Heart left ventricle (tissue), 16 donors: ENCODE measurements at regions not wholly inside any gene's neighbourhood (a gene's known extent, or its start where the extent isn't known, plus 50 kb on each side); places are given as distances from the start of the nearest gene placed in this dataset.

Experiments used
- ATAC-seq, 4 donors: fragments of 200-7000 bp; cut with Tn5 transposase; one replicate each; pipeline ENCODE4 v1.9.1; 2020 to 2022; ENCODE audit warnings: moderate library complexity in 4 of 4, mild to moderate bottlenecking in 3 of 4, moderate number of reproducible peaks in 1 of 4
- DNase-seq, 5 donors: peaks; one replicate each; pipeline ENCODE4 v3.0.0-alpha.2; 2020
- H3K27ac ChIP-seq, 12 donors: fragments of 200-600 bp; sonication (generic) in 4 of 12; one replicate each; pipeline versions ENCODE4 v1.5.0 to v1.8.0; 2016 to 2022; ENCODE audit warnings: mild to moderate bottlenecking in 2 of 12
- H3K27me3 ChIP-seq, 9 donors: fragments of 200-600 bp; sonication (generic) in 2 of 9; one replicate each; pipeline versions ENCODE4 v1.5.1 to v1.8.0; 2016 to 2022; ENCODE audit warnings: mild to moderate bottlenecking in 3 of 9
- H3K36me3 ChIP-seq, 9 donors: fragments of 200-600 bp; sonication (generic) in 2 of 9; one replicate each; pipeline versions ENCODE4 v1.5.0 to v1.8.0; 2018 to 2022; ENCODE audit warnings: mild to moderate bottlenecking in 2 of 9
- H3K4me1 ChIP-seq, 12 donors: fragments of 200-600 bp; sonication (generic) in 4 of 12; one replicate each; pipeline versions ENCODE4 v1.5.0 to v1.8.0; 2016 to 2022; ENCODE audit warnings: mild to moderate bottlenecking in 3 of 12
- H3K4me3 ChIP-seq, 12 donors: fragments of 200-600 bp; sonication (generic) in 4 of 12; one replicate each; pipeline versions ENCODE4 v1.5.0 to v1.8.0; 2017 to 2022; ENCODE audit warnings: mild to moderate bottlenecking in 9 of 12, moderate library complexity in 4 of 12
- H3K9me3 ChIP-seq, 12 donors: fragments of 200-600 bp; sonication (generic) in 4 of 12; one replicate each; pipeline versions ENCODE4 v1.5.0 to v1.8.0; 2016 to 2022; ENCODE audit warnings: mild to moderate bottlenecking in 1 of 12
- POLR2A ChIP-seq, 2 donors: fragments of 450-650 bp; IDR thresholded peaks; one replicate each; pipeline ENCODE4 v1.6.1; 2017; ENCODE audit warnings: antibody characterized with exemption in 2 of 2, mild to moderate bottlenecking in 2 of 2, moderate library complexity in 2 of 2
- WGBS, 4 donors: extraction: QIAGEN DNeasy Blood & Tissue Kit in 2 of 4; methylation state at CpG; one replicate each; pipeline versions ENCODE4 v1.1.5 to v1.1.7; 2013 to 2018; 5-methylcytosine and 5-hydroxymethylcytosine counted together
- intact Hi-C, 10 donors: fragments of 100-400 bp; cut with DNase I; formaldehyde crosslinking; loops; one replicate each; pipeline versions ENCODE4 v1.11.1 to v1.14.2; 2022
- TF ChIP-seq, protein P1 (sequence below), 12 donors: fragments of 200-600 bp; sonication (generic) in 4 of 12; IDR thresholded peaks; one replicate each; pipeline versions ENCODE4 v1.5.0 to v1.8.0; 2018 to 2022; ENCODE audit warnings: antibody characterized with exemption in 12 of 12, mild to moderate bottlenecking in 5 of 12
- donor health status: ischemic (EF 13 %, LVEDD 7.1; RV severe dilation, severe dysfunction).
- donor health status: healthy with polysubstance abuse.
- donor health status: DM: no; HTN: yes; CAD: no.
- donor health status: DM: no; HTN: no; CAD: no.
- donor health status: ischemic (EF 25% LVEDD 6.9; RV normal size, moderate dysfunction).
- donor health status: ischemic (EF 25% LVEDD 5.7; RV mildly dilated, moderate dysfunction).
- donor health status: healthy.
- donor health status: DM: yes; HTN: yes; CAD: no.
- donor health status: ischemic (EF 35%, LVEDD 5.7; RV mildly dilated, moderate dysfunction).
- donor health status: nonischemic (EF 11% LVEDD 7.7; RV severe dilation, severe dysfunction).
- donor health status: DM: yes; HTN: yes; CAD: no.
- donor health status: PGD.
- donor health status: ischemic (EF 29% LVEDD 5.4; RV normal size, mild dysfunction).
- donor health status: nonischemic (EF 23%, LVEDD 6.1; RV moderate dilation, normal function).

DNA sequence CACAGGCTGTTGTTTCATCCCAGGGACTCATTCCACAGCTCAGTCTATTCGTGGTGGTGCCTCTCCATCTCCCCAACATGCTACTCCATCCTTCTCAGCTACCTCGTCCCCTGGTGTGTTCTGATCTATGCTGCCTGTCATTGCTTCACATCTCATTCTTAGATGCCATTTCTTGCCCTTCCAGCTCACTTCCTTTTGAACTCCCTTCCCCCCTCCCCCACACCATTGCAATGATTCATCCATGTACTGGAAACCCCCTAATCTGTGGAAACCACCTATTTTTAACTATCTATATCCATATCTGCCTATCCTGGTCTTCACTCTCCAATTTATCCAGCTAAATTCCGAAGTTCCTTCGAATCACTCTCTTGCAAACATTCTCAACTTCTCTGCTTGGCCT lies 65.7 kb upstream of the PARD3B start:
- H3K36me3 ChIP-seq = no peaks in the 10 kb centered on the region
- TF ChIP-seq, protein P1, sequence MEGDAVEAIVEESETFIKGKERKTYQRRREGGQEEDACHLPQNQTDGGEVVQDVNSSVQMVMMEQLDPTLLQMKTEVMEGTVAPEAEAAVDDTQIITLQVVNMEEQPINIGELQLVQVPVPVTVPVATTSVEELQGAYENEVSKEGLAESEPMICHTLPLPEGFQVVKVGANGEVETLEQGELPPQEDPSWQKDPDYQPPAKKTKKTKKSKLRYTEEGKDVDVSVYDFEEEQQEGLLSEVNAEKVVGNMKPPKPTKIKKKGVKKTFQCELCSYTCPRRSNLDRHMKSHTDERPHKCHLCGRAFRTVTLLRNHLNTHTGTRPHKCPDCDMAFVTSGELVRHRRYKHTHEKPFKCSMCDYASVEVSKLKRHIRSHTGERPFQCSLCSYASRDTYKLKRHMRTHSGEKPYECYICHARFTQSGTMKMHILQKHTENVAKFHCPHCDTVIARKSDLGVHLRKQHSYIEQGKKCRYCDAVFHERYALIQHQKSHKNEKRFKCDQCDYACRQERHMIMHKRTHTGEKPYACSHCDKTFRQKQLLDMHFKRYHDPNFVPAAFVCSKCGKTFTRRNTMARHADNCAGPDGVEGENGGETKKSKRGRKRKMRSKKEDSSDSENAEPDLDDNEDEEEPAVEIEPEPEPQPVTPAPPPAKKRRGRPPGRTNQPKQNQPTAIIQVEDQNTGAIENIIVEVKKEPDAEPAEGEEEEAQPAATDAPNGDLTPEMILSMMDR (IDR thresholded peaks at IDR 0.05) = no peak
- no peak for TF ChIP-seq POLR2A (IDR thresholded peaks at IDR 0.05)
- no peak overlapping the region for H3K4me3 ChIP-seq
- H3K4me1 ChIP-seq = peaks cover 0 to 3% (median 0%) of the 10 kb centered on the region in 12 donors
- intact Hi-C loops = no loop called here
- no peaks in the 10 kb centered on the region for H3K27me3 ChIP-seq
- ATAC-seq = no peak
- 69 to 78% (median 74%) methylated on average over 4 of the region's 4 CpGs for WGBS, 4 donors
- no peak for DNase-seq
- H3K9me3 ChIP-seq = no peaks in the 10 kb centered on the region
- no peak overlapping the region for H3K27ac ChIP-seq

DNA sequence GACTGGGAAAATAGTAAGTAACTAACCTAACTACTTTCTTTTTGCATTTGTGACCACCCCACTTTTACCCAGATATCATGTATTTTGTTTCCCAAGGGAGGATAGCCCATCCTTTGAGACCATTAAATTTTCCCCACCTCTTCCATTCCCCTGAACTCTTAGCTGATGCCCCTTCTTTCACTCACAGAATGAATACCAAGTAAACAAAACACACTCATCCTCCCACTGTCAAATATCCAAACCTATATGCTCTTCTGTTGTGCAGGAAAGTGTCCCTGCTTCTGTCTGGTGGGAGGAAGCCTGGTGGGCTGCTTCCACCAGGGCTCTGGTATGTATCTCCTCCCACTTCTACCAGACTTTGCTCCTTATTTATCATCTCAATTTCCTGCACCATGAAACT lies 64.6 kb upstream of the PARD3B start:
- TF ChIP-seq, protein P1 (IDR thresholded peaks at IDR 0.05) = no peak
- no peak for TF ChIP-seq POLR2A (IDR thresholded peaks at IDR 0.05)
- Histone ChIP-seq H3K4me3 (no peak overlapping the region), H3K27ac (no peak overlapping the region), H3K4me1 (peaks cover 0 to 3% (median 0%) of the 10 kb centered on the region in 12 donors), H3K27me3 (no peaks in the 10 kb centered on the region), H3K9me3 (no peaks in the 10 kb centered on the region), H3K36me3 (no peaks in the 10 kb centered on the region)
- intact Hi-C loops = no loop called here
- DNase-seq (no peak), ATAC-seq (no peak)

DNA sequence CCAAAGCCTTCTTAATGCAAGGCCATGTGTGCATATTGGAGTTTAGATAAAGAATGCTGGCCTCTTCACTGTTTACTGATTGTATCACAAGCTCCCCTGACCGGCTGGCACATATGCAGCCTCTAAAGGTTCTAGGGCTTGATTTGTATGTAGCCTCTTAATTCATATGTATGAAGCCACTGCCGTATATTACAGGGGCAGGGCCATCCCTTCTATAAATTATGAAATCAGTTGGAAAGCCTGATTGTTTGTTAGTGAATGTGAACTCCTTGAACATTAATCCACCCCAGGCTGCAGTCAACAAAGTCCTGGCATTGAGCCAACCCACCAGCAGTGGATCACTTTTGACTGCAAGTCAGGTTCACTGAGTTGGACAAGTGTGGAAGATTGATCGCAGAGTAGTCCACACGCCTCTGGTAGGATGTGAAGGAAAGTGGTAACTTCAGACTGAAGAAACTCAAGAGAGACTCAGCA lies 61.6 kb upstream of the PARD3B start:
- ATAC-seq = no peak
- Histone ChIP-seq H3K9me3 (no peaks in the 10 kb centered on the region), H3K27me3 (no peaks in the 10 kb centered on the region), H3K36me3 (no peaks in the 10 kb centered on the region), H3K4me1 (peaks cover 0 to 3% (median 0%) of the 10 kb centered on the region in 12 donors), H3K4me3 (no peak overlapping the region), H3K27ac (no peak overlapping the region)
- TF ChIP-seq POLR2A (IDR thresholded peaks at IDR 0.05) = no peak
- TF ChIP-seq, protein P1 (IDR thresholded peaks at IDR 0.05) = no peak
- intact Hi-C loops = no loop called here
- no peak for DNase-seq
- WGBS, 4 donors = 53 to 59% (median 56%) methylated on average over 4 of the region's 4 CpGs

DNA sequence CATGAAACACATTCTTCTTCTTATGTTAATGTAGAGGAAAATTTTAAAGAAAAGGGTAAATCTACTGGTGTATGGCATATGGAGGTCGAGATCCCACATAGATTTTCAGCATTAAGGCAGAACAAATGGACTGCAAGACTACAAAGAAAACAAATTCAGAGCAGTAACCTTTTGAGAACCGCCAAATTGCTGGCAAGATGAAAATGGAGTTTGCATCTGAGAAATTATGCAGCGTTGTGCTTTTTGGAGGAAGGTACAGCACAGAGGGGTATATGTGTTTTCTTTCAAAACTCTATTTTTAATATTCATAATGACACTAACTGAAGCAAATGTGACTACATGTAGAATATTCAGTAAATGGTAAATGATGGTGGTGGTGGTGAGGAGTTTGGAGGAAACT lies 59.0 kb upstream of the PARD3B start:
- TF ChIP-seq POLR2A (IDR thresholded peaks at IDR 0.05) = no peak
- TF ChIP-seq, protein P1 (IDR thresholded peaks at IDR 0.05) = no peak
- no peaks in the 10 kb centered on the region for H3K9me3 ChIP-seq
- no peaks in the 10 kb centered on the region for H3K36me3 ChIP-seq
- peaks cover 0 to 3% (median 0%) of the 10 kb centered on the region in 12 donors for H3K4me1 ChIP-seq
- WGBS, 4 donors = 94 to 97% (median 96%) methylated on average over 3 of the region's 3 CpGs
- intact Hi-C loops = loop anchor here in 1 of 10 donors (5.0 kb wide), 1 partner anchor 36 kb away; no protein-coding TSS in a partner anchor
- DNase-seq (no peak), ATAC-seq (no peak)
- H3K27me3 ChIP-seq = no peaks in the 10 kb centered on the region
- no peak overlapping the region for H3K4me3 ChIP-seq
- no peak overlapping the region for H3K27ac ChIP-seq
